Ishikawa (cell line): ENCODE measurements at regions not wholly inside any gene's neighbourhood (a gene's known extent, or its start where the extent isn't known, plus 50 kb on each side); places are given as distances from the start of the nearest gene placed in this dataset.

ENCODE experiments used
- CEBPB ChIP-seq: IDR thresholded peaks from 2 replicates; pipeline ENCODE4 v1.6.1; 2012
- CREB1 ChIP-seq: IDR thresholded peaks from 2 replicates; pipeline ENCODE4 v1.6.1; 2012; ENCODE audit warnings: low read depth
- EGR1 ChIP-seq: IDR thresholded peaks from 2 replicates; pipeline ENCODE4 v1.6.1; 2012
- EP300 ChIP-seq: IDR thresholded peaks from 2 replicates; pipeline ENCODE4 v1.6.1; 2012; ENCODE audit warnings: borderline replicate concordance
- FOXM1 ChIP-seq: IDR thresholded peaks from 2 replicates; pipeline ENCODE4 v1.6.1; 2012; ENCODE audit warnings: low read depth, borderline replicate concordance
- MAX ChIP-seq: IDR thresholded peaks from 2 replicates; pipeline ENCODE4 v1.6.1; 2012
- NFIC ChIP-seq: IDR thresholded peaks from 2 replicates; pipeline ENCODE4 v1.6.1; 2012
- RAD21 ChIP-seq: IDR thresholded peaks from 2 replicates; pipeline ENCODE4 v1.6.1; 2012; ENCODE audit warnings: low read depth
- REST ChIP-seq: IDR thresholded peaks from 2 replicates; pipeline ENCODE4 v1.6.1; 2012; ENCODE audit warnings: low read depth, mild to moderate bottlenecking
- TAF1 ChIP-seq: IDR thresholded peaks from 2 replicates; pipeline ENCODE4 v1.6.1; 2012; ENCODE audit warnings: low read depth, mild to moderate bottlenecking
- TCF12 ChIP-seq: IDR thresholded peaks from 2 replicates; pipeline ENCODE4 v1.6.1; 2012; ENCODE audit warnings: low read depth
- TEAD4 ChIP-seq: IDR thresholded peaks from 2 replicates; pipeline ENCODE4 v1.6.1; 2012
- YY1 ChIP-seq: IDR thresholded peaks from 2 replicates; pipeline ENCODE4 v1.6.1; 2012; ENCODE audit warnings: low read depth
- ZBTB7A ChIP-seq: IDR thresholded peaks from 2 replicates; pipeline ENCODE4 v1.6.1; 2012; ENCODE audit warnings: low read depth
- TF ChIP-seq, protein P1 (sequence below): IDR thresholded peaks from 2 replicates; pipeline ENCODE4 v1.6.1; 2012

GRCh38 chr2:11051280-11051679 is 104.0 kb upstream of the SLC66A3 start:
- TF ChIP-seq CEBPB: no peak
- TF ChIP-seq REST: no peak
- no peak for TF ChIP-seq YY1
- TF ChIP-seq ZBTB7A: no peak
- no peak for TF ChIP-seq EP300
- TF ChIP-seq TEAD4: no peak
- TF ChIP-seq MAX: no peak
- TF ChIP-seq RAD21: no peak
- TF ChIP-seq TCF12: no peak

GRCh38 chr2:11053546-11053945 is 101.7 kb upstream of the SLC66A3 start:
- TF ChIP-seq, protein P1, sequence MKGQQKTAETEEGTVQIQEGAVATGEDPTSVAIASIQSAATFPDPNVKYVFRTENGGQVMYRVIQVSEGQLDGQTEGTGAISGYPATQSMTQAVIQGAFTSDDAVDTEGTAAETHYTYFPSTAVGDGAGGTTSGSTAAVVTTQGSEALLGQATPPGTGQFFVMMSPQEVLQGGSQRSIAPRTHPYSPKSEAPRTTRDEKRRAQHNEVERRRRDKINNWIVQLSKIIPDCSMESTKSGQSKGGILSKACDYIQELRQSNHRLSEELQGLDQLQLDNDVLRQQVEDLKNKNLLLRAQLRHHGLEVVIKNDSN: no peak
- TF ChIP-seq CREB1: no peak

DNA sequence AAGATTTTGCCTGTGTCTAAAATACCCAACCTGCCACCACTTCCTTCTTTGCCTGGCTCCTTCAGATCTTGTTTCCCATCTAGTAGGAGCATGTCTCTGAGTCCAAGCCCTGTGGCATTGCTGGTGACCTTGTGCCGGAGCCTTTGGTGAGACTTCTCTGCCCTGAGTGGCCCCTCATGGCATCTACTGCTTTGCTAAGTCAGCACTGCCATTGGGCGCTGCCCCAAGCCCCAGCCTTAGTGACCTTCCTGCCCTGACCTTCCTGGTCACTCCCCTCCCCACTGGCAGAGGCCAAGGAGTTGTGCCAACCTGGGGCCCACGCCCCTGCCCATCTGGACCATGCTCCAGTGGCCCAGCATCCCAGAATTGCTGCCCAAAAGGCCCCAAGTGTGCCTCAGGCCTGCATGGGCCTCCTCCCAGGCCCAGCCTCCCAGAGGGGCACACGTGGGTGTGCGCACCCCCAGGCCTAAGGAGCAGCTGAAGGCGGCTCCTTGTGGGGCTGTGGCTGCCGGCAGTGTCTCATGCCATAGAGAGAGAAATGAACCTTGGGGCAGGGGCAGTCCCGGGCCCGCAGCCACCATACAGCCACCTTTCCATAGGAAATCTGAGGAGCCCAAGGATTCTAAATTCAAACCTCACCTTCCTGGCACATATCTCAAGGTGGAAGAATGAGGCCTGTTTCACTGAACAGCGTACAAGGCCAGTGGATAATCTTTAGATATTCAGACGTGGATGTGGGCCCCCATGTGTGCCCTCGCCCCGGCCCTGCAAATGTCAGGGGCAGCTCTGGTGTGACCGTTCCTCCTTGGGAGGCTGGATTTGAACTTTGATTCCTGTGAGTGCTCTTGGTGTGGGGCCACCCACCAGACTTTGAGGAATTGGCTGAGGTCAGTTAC is 100.2 kb upstream of the SLC66A3 start:
- TF ChIP-seq ZBTB7A (no peak), FOXM1 (no peak), TAF1 (no peak), TCF12 (no peak), CREB1 (no peak), RAD21 (no peak), YY1 (no peak), MAX (no peak), TEAD4 (no peak), EP300 (no peak), EGR1 (no peak), REST (no peak), NFIC (no peak), CEBPB (no peak)
- TF ChIP-seq, protein P1: no peak

DNA sequence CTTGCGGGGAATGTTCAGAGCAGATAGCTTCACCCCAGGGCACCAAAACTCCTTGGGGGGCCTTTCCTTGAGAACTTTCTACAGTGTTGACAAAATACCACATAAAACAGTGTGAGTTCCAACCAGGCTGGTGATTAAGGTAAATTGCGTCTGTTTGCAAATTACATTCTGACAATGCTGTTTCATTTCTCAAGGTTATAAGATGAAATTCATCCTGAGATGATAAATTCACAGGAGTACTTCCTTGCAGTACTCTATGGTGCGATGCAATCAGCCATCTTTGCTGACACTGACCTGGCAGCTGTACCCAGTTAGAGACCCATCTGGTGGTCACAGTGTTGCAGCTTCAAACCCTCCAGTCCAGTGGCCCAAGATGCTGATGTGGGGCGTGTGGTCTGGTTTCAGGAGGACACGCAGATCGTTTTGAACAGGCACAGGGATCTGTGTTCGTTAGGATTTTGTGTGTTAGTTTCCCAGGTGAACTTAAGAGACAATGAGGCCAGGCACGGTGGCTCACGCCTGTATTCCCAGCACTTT is 99.5 kb upstream of the SLC66A3 start:
- no peak for TF ChIP-seq CREB1
- no peak for TF ChIP-seq YY1
- no peak for TF ChIP-seq RAD21
- TF ChIP-seq REST: no peak
- TF ChIP-seq, protein P1: no peak
- TF ChIP-seq TEAD4: no peak
- no peak for TF ChIP-seq ZBTB7A
- no peak for TF ChIP-seq TCF12
- TF ChIP-seq EP300: no peak
- no peak for TF ChIP-seq FOXM1
- no peak for TF ChIP-seq EGR1
- TF ChIP-seq TAF1: no peak
- TF ChIP-seq MAX: no peak
- TF ChIP-seq NFIC: no peak
- TF ChIP-seq CEBPB: no peak
